K562 (cell line): ENCODE measurements at regions not wholly inside any gene's neighbourhood (a gene's known extent, or its start where the extent isn't known, plus 50 kb on each side); places are given as distances from the start of the nearest gene placed in this dataset.

Source experiments
- CAMTA2 ChIP-seq: fragments of 250-450 bp; sonication (Bioruptor Pico); conservative IDR thresholded peaks from 2 replicates; pipeline ENCODE4 v1.5.1; 2022
- CHD2 ChIP-seq: IDR thresholded peaks from 2 replicates; pipeline ENCODE4 v1.6.1; 2011; ENCODE audit warnings: low read depth, low read length
- HMGN3 ChIP-seq: IDR thresholded peaks from 2 replicates; pipeline ENCODE4 v1.6.1; 2011; ENCODE audit warnings: borderline replicate concordance, low read depth, mild to moderate bottlenecking, mixed read lengths, low read length; ENCODE audit not compliant: insufficient read length; ENCODE audit errors: extremely low read depth
- MEF2A ChIP-seq: IDR thresholded peaks from 2 replicates; pipeline ENCODE4 v1.6.1; 2011; ENCODE audit warnings: low read depth, mild to moderate bottlenecking, low read length, moderate library complexity; ENCODE audit not compliant: control insufficient read depth
- SMAD4 ChIP-seq: fragments of 250-450 bp; sonication (Bioruptor Pico); conservative IDR thresholded peaks from 2 replicates; pipeline ENCODE4 v1.8.0; 2021; ENCODE audit warnings: inconsistent platforms, mild to moderate bottlenecking, moderate library complexity
- TF ChIP-seq, protein P1 (sequence below), 3 experiments: IDR thresholded peaks in 2 of 3; conservative IDR thresholded peaks in 1 of 3; 2 replicates each; pipeline ENCODE4 v1.5.1; 2011 to 2012; ENCODE audit warnings: low read length in 3 of 3, mild to moderate bottlenecking in 3 of 3, control low read depth in 2 of 3, improper control_type of control experiment in 1 of 3, inconsistent platforms in 1 of 3, low read depth in 1 of 3, mixed read lengths in 1 of 3, moderate library complexity in 1 of 3; ENCODE audit not compliant: insufficient read depth in 2 of 3
- TF ChIP-seq, protein P2 (sequence below): sonication (generic); formaldehyde crosslinking; IDR thresholded peaks from 2 replicates; pipeline ENCODE4 v1.8.0; 2022; ENCODE audit warnings: missing genetic modification reagents, mild to moderate bottlenecking, borderline replicate concordance
- TF ChIP-seq, protein P3 (sequence below), 2 experiments: IDR thresholded peaks in 1 of 2; conservative IDR thresholded peaks in 1 of 2; 2 replicates each; pipeline ENCODE4 v1.6.1; 2016; ENCODE audit warnings: low read depth in 2 of 2, mild to moderate bottlenecking in 1 of 2, missing compliant biosample characterization in 1 of 2, missing genetic modification characterization in 1 of 2, moderate library complexity in 1 of 2
- TF ChIP-seq, protein P4 (sequence below): sonication (generic); formaldehyde crosslinking; IDR thresholded peaks from 2 replicates; pipeline ENCODE4 v1.8.1; 2023; ENCODE audit warnings: mild to moderate bottlenecking, missing genetic modification reagents, moderate library complexity

DNA sequence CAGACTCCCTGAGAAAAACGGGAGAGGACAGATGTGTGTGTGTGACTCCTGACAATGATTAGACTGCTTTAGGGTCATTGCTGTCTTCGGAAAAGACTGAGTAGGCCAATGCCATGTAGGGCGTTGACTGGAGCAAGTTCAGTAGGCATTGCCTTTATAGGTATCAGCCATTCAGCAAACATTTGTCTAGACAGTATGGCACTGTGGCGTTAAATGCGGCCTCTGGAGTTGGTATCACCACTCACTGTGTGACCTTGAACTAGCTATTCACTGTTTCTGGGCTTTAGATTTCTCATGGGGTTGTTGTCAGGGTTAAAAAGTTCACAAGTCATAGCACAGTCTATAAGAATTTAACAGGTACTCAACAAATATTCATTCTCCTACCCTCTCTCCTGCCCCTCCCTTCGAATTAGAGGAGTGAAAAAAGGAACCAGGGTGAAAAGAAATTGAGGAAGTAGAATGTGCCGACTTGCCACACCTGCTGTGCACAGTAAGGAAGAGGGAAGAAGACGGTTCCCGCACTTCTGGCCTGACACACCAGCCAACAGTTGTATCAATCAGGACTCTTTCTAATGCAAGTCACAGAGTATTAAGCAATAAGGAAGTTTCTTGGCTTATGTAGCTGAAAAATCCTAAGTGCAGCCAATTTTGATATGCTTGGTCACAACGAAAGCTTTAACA is 83.2 kb upstream of the PLAC8 start:
- TF ChIP-seq, protein P1, sequence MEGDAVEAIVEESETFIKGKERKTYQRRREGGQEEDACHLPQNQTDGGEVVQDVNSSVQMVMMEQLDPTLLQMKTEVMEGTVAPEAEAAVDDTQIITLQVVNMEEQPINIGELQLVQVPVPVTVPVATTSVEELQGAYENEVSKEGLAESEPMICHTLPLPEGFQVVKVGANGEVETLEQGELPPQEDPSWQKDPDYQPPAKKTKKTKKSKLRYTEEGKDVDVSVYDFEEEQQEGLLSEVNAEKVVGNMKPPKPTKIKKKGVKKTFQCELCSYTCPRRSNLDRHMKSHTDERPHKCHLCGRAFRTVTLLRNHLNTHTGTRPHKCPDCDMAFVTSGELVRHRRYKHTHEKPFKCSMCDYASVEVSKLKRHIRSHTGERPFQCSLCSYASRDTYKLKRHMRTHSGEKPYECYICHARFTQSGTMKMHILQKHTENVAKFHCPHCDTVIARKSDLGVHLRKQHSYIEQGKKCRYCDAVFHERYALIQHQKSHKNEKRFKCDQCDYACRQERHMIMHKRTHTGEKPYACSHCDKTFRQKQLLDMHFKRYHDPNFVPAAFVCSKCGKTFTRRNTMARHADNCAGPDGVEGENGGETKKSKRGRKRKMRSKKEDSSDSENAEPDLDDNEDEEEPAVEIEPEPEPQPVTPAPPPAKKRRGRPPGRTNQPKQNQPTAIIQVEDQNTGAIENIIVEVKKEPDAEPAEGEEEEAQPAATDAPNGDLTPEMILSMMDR (IDR thresholded peaks at IDR 0.05 in 2 of 3, conservative IDR thresholded peaks at IDR 0.05 in 1 of 3; ENCODE audit: insufficient read depth in 2 of 3, low read depth in 1 of 3, low read length in 3 of 3), result no peak
- TF ChIP-seq CAMTA2 (no peak), HMGN3 (no peak), CHD2 (no peak), SMAD4 (CRISPR knock-in tag) (no peak), MEF2A (no peak)
- TF ChIP-seq, protein P2, sequence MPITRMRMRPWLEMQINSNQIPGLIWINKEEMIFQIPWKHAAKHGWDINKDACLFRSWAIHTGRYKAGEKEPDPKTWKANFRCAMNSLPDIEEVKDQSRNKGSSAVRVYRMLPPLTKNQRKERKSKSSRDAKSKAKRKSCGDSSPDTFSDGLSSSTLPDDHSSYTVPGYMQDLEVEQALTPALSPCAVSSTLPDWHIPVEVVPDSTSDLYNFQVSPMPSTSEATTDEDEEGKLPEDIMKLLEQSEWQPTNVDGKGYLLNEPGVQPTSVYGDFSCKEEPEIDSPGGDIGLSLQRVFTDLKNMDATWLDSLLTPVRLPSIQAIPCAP (CRISPR knock-in tag), result no peak
- TF ChIP-seq, protein P3, sequence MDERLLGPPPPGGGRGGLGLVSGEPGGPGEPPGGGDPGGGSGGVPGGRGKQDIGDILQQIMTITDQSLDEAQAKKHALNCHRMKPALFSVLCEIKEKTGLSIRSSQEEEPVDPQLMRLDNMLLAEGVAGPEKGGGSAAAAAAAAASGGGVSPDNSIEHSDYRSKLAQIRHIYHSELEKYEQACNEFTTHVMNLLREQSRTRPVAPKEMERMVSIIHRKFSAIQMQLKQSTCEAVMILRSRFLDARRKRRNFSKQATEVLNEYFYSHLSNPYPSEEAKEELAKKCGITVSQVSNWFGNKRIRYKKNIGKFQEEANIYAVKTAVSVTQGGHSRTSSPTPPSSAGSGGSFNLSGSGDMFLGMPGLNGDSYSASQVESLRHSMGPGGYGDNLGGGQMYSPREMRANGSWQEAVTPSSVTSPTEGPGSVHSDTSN (CRISPR knock-in tag; IDR thresholded peaks at IDR 0.05; ENCODE audit: low read depth), result no peak
- TF ChIP-seq, protein P3 (tag; conservative IDR thresholded peaks at IDR 0.05; ENCODE audit: low read depth), result no peak
- TF ChIP-seq, protein P4, sequence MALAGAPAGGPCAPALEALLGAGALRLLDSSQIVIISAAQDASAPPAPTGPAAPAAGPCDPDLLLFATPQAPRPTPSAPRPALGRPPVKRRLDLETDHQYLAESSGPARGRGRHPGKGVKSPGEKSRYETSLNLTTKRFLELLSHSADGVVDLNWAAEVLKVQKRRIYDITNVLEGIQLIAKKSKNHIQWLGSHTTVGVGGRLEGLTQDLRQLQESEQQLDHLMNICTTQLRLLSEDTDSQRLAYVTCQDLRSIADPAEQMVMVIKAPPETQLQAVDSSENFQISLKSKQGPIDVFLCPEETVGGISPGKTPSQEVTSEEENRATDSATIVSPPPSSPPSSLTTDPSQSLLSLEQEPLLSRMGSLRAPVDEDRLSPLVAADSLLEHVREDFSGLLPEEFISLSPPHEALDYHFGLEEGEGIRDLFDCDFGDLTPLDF (CRISPR knock-in tag), result no peak
